Ishikawa (cell line): ENCODE measurements at regions not wholly inside any gene's neighbourhood (a gene's known extent, or its start where the extent isn't known, plus 50 kb on each side); places are given as distances from the start of the nearest gene placed in this dataset.

Source experiments
- CREB1 ChIP-seq: IDR thresholded peaks from 2 replicates; pipeline ENCODE4 v1.6.1; 2012; ENCODE audit warnings: low read depth
- RAD21 ChIP-seq: IDR thresholded peaks from 2 replicates; pipeline ENCODE4 v1.6.1; 2012; ENCODE audit warnings: low read depth
- REST ChIP-seq: IDR thresholded peaks from 2 replicates; pipeline ENCODE4 v1.6.1; 2012; ENCODE audit warnings: low read depth, mild to moderate bottlenecking
- TEAD4 ChIP-seq: IDR thresholded peaks from 2 replicates; pipeline ENCODE4 v1.6.1; 2012

GRCh38 chr19:13561461-13561860 is 55.2 kb upstream of the CACNA1A start:
- TF ChIP-seq CREB1 (no peak), RAD21 (no peak), REST (no peak), TEAD4 (no peak)
